Liver (tissue), 7 donors: ENCODE measurements at regions not wholly inside any gene's neighbourhood (a gene's known extent, or its start where the extent isn't known, plus 50 kb on each side); places are given as distances from the start of the nearest gene placed in this dataset.

Source experiments
- DNase-seq: peaks from one replicate; pipeline ENCODE4 v3.0.0-alpha.2; 2017; ENCODE audit warnings: low spot score
- H3K27ac ChIP-seq, 2 donors: one replicate each; pipeline ENCODE4 v1.7.0; 2013; ENCODE audit warnings: inconsistent platforms in 2 of 2, low read length in 2 of 2, control low read depth in 1 of 2, low read depth in 1 of 2, mild to moderate bottlenecking in 1 of 2
- H3K27me3 ChIP-seq, 4 donors: one replicate each; pipeline versions ENCODE4 v1.6.1 to v1.7.0; 2013; ENCODE audit warnings: low read length in 3 of 4, inconsistent platforms in 1 of 4, mild to moderate bottlenecking in 1 of 4, moderate library complexity in 1 of 4; ENCODE audit not compliant: control insufficient read depth in 4 of 4, insufficient read depth in 4 of 4
- H3K36me3 ChIP-seq, 4 donors: one replicate each; pipeline versions ENCODE4 v1.6.1 to v1.7.0; 2013; ENCODE audit warnings: low read length in 3 of 4, mild to moderate bottlenecking in 3 of 4, low read depth in 1 of 4, moderate library complexity in 1 of 4; ENCODE audit not compliant: control insufficient read depth in 4 of 4, insufficient read depth in 3 of 4
- H3K4me1 ChIP-seq, 4 donors: one replicate each; pipeline versions ENCODE4 v1.6.1 to v1.7.0; 2013; ENCODE audit warnings: low read length in 3 of 4, mild to moderate bottlenecking in 3 of 4, moderate library complexity in 1 of 4; ENCODE audit not compliant: control insufficient read depth in 4 of 4, insufficient read depth in 4 of 4
- H3K4me3 ChIP-seq, 3 donors: one replicate each; pipeline versions ENCODE4 v1.6.1 to v1.7.0; 2013; ENCODE audit warnings: low read length in 3 of 3, control low read depth in 1 of 3, low read depth in 1 of 3, mild to moderate bottlenecking in 1 of 3
- H3K9ac ChIP-seq, 2 donors: one replicate each; pipeline ENCODE4 v1.7.0; 2013; ENCODE audit warnings: low read length in 2 of 2, mild to moderate bottlenecking in 2 of 2, moderate library complexity in 2 of 2, control low read depth in 1 of 2, low read depth in 1 of 2
- H3K9me3 ChIP-seq, 4 donors: one replicate each; pipeline versions ENCODE4 v1.6.1 to v1.7.0; 2013; ENCODE audit warnings: low read length in 3 of 4; ENCODE audit not compliant: control insufficient read depth in 4 of 4
- EGR1 ChIP-seq, 2 donors: IDR thresholded peaks; 2 replicates each; pipeline ENCODE4 v1.6.1; 2016 to 2018; ENCODE audit warnings: antibody characterized with exemption in 2 of 2, low read depth in 2 of 2
- FOXA1 ChIP-seq: IDR thresholded peaks from 2 replicates; pipeline ENCODE4 v1.6.1; 2016; ENCODE audit warnings: antibody characterized with exemption
- FOXA2 ChIP-seq: IDR thresholded peaks from 2 replicates; pipeline ENCODE4 v1.6.1; 2016; ENCODE audit warnings: antibody characterized with exemption
- HNF4G ChIP-seq: IDR thresholded peaks from 2 replicates; pipeline ENCODE4 v1.6.1; 2016; ENCODE audit warnings: antibody characterized with exemption
- JUND ChIP-seq, 2 donors: IDR thresholded peaks; 2 replicates each; pipeline ENCODE4 v1.6.1; 2016; ENCODE audit warnings: antibody characterized with exemption in 2 of 2
- RAD21 ChIP-seq, 2 donors: IDR thresholded peaks; 2 replicates each; pipeline ENCODE4 v1.6.1; 2016; ENCODE audit warnings: antibody characterized with exemption in 2 of 2, mild to moderate bottlenecking in 2 of 2
- REST ChIP-seq: IDR thresholded peaks from 2 replicates; pipeline ENCODE4 v1.6.1; 2016; ENCODE audit warnings: antibody characterized with exemption, mild to moderate bottlenecking
- RXRA ChIP-seq, 2 donors: IDR thresholded peaks; 2 replicates each; pipeline ENCODE4 v1.6.1; 2017 to 2018; ENCODE audit warnings: antibody characterized with exemption in 2 of 2, mild to moderate bottlenecking in 1 of 2
- SP1 ChIP-seq: IDR thresholded peaks from 2 replicates; pipeline ENCODE4 v1.6.1; 2018; ENCODE audit warnings: antibody characterized with exemption, mild to moderate bottlenecking
- TAF1 ChIP-seq: conservative IDR thresholded peaks from 2 replicates; pipeline ENCODE4 v1.6.1; 2016; ENCODE audit warnings: antibody characterized with exemption, mild to moderate bottlenecking
- YY1 ChIP-seq: IDR thresholded peaks from 2 replicates; pipeline ENCODE4 v1.6.1; 2016; ENCODE audit warnings: antibody characterized with exemption, mild to moderate bottlenecking
- WGBS: extraction: QIAGEN DNeasy Blood & Tissue Kit; methylation state at CpG from one replicate; pipeline ENCODE4 v1.1.7; 2013; 5-methylcytosine and 5-hydroxymethylcytosine counted together
- TF ChIP-seq, protein P1 (sequence below): IDR thresholded peaks from 2 replicates; pipeline ENCODE4 v1.6.1; 2016; ENCODE audit warnings: antibody characterized with exemption
- donor health status: healthy.
- donor health status: healthy.
- donor health status: healthy.
- donor health status: healthy.

DNA sequence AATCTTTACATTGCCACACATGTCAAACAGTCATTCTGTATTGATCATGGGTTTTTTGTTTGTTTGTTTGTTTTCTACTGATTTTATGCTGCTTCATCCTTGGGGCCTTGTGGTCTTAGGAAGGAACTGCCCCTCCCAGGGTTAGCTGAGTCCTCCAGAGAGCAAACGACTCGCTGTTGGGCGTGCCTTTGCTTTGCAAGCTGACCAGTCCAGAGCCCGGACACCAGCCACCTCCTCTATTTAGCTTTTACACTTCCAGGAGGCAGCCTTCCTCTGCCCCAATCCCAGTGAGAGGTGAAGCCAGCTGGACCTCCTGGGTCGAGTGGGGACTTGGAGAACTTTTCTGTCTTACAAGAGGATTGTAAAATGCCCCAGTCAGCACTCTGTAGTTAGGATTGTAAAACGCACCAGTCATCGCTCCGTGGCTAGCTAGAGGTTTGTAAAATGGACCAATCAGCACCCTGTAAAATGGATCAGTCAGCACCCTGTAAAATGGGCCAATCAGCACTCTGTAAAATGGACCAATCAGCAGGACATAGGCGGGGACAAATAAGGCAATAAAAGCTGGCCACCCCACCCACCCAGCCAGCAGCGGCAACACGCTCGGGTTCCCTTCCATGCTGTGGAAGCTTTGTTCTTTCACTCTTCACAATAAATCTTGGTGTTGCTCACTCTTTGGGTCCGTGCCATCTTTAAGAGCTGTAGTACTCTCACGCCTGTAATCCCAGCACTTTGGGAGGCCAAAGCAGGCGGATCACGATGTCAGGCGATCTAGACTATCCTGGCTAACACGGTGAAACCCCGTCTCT is 154.4 kb downstream of the ERCC6L2 start:
- H3K27ac ChIP-seq, result no peak overlapping the region
- DNase-seq, result no peak
- 92% methylated on average over 19 of the region's 19 CpGs for WGBS

DNA sequence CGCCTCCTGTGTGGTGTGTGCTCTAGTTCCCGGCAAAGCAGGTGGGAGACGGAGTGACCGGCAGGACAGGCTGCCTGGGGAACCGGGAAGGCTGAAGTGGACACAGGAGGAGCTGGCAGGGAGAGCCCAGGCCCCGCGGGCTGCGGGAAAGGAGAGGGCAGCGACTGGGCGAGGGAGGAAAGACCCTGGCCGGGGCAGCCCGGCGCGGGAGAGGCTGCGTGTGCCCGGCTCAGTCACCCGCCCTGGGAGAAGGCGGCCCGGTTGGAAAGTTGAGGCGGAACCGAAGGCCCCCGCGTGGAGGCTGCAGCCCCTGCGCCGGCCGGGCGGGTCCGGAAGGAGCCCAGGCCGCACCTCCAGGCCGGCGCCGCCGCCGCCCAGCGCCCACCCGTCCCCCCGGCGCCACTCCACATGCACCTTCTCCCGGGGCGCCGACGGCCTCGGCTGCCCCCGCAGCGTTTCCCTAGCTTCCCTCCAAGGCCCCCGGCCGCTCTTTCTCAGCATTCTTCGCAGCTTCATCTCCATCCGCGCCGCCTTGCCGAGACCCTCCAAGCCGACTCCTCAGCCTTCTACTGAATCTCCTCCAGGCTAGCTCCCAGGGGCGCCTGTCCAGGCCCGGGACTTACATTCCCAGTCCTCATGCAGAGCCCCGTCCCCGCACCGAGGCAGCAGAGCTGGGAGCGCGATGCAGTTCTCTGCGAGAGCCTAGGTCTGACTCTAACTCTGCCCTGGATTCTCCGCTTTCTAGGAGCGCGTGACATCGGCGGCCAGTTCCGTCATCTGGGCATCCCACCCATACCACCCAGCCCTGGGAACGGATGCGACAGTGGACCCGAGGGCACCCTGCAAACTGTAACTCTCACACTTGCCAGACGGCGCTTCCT is 152.0 kb downstream of the ERCC6L2 start:
- Histone ChIP-seq H3K27ac (no peak overlapping the region), H3K9me3 (no peaks in the 10 kb centered on the region), H3K36me3 (no peaks in the 10 kb centered on the region), H3K4me3 (peak overlapping the region in 1 of 3 donors; percentile 43), H3K27me3 (peaks cover 0 to 5% (median 0%) of the 10 kb centered on the region in 4 donors), H3K4me1 (peaks cover 15 to 26% (median 18%) of the 10 kb centered on the region in 4 donors), H3K9ac (peak overlapping the region in 1 of 2 donors; percentile 14)
- DNase-seq, result no peak
- 30% methylated on average over 72 of the region's 72 CpGs for WGBS
- TF ChIP-seq RXRA (IDR thresholded peaks at IDR 0.05), result no peak
- TF ChIP-seq YY1, result no peak
- TF ChIP-seq, protein P1, sequence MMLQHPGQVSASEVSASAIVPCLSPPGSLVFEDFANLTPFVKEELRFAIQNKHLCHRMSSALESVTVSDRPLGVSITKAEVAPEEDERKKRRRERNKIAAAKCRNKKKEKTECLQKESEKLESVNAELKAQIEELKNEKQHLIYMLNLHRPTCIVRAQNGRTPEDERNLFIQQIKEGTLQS, result no peak
- TF ChIP-seq RAD21 (IDR thresholded peaks at IDR 0.05), result no peak
- TF ChIP-seq TAF1, result no peak
- no peak for TF ChIP-seq FOXA2
- no peak for TF ChIP-seq REST
- TF ChIP-seq JUND (IDR thresholded peaks at IDR 0.05), result no peak

More for the DNA sequence above, 154.4 kb downstream of the ERCC6L2 start:
- Histone ChIP-seq H3K9ac (no peak overlapping the region), H3K36me3 (no peaks in the 10 kb centered on the region), H3K9me3 (no peaks in the 10 kb centered on the region), H3K27me3 (peaks cover 0 to 5% (median 0%) of the 10 kb centered on the region in 4 donors), H3K4me3 (no peak overlapping the region), H3K4me1 (peaks cover 15 to 25% (median 18%) of the 10 kb centered on the region in 4 donors)
- no peak for TF ChIP-seq RXRA (IDR thresholded peaks at IDR 0.05)
- no peak for TF ChIP-seq SP1
- TF ChIP-seq, protein P1, result no peak
- TF ChIP-seq HNF4G, result no peak
- no peak for TF ChIP-seq REST
- TF ChIP-seq EGR1 (IDR thresholded peaks at IDR 0.05; ENCODE audit: low read depth in 2 of 2), result no peak
- no peak for TF ChIP-seq FOXA1
